Esophagus squamous epithelium (tissue), 5 donors: ENCODE measurements at regions not wholly inside any gene's neighbourhood (a gene's known extent, or its start where the extent isn't known, plus 50 kb on each side); places are given as distances from the start of the nearest gene placed in this dataset.

ENCODE experiments used
- DNase-seq: peaks from one replicate; lab custom pipeline; 2025; lab: John Stamatoyannopoulos, UW
- H3K27ac ChIP-seq, 4 donors: fragments of 200-600 bp; sonication (generic); one replicate each; pipeline ENCODE4 v1.5.1; 2016 to 2019; ENCODE audit warnings: mild to moderate bottlenecking in 1 of 4
- H3K27me3 ChIP-seq, 4 donors: fragments of 200-600 bp; sonication (generic); 1 replicate in 3 of 4; 2 replicates in 1 of 4; pipeline versions ENCODE4 v1.5.1 to v1.6.0; 2017 to 2021; ENCODE audit warnings: antibody characterized with exemption in 1 of 4
- H3K36me3 ChIP-seq, 3 donors: fragments of 200-600 bp; sonication (generic); one replicate each; pipeline ENCODE4 v1.5.1; 2016 to 2019
- H3K4me1 ChIP-seq, 3 donors: fragments of 200-600 bp; sonication (generic); one replicate each; pipeline ENCODE4 v1.5.1; 2017 to 2019
- H3K4me3 ChIP-seq, 4 donors: fragments of 200-600 bp; sonication (generic); 1 replicate in 3 of 4; 2 replicates in 1 of 4; pipeline ENCODE4 v1.5.1; 2016 to 2019; ENCODE audit warnings: mild to moderate bottlenecking in 2 of 4, moderate library complexity in 1 of 4
- H3K9me3 ChIP-seq, 3 donors: fragments of 200-600 bp; sonication (generic); one replicate each; pipeline ENCODE4 v1.5.1; 2016 to 2019
- POLR2A ChIP-seq, 4 donors: fragments of 450-650 bp; IDR thresholded peaks; one replicate each; pipeline ENCODE4 v1.6.1; 2017; ENCODE audit warnings: antibody characterized with exemption in 4 of 4, mild to moderate bottlenecking in 4 of 4, moderate library complexity in 3 of 4
- WGBS, 2 donors: methylation state at CpG; one replicate each; pipeline ENCODE4 v1.1.5; 2018; 5-methylcytosine and 5-hydroxymethylcytosine counted together
- intact Hi-C: fragments of 100-400 bp; cut with DNase I; formaldehyde crosslinking; loops from one replicate; pipeline ENCODE4 v1.15.0; 2022
- TF ChIP-seq, protein P1 (sequence below), 6 experiments: fragments of 450-650 bp in 4 of 6; fragments of 200-600 bp in 2 of 6; sonication (generic) in 2 of 6; IDR thresholded peaks; one replicate each; pipeline ENCODE4 v1.5.1; 2016 to 2019; ENCODE audit warnings: antibody characterized with exemption in 6 of 6, mild to moderate bottlenecking in 4 of 6, moderate library complexity in 4 of 6
- donor health status: DM: yes; HTN: yes; CAD: no.

DNA sequence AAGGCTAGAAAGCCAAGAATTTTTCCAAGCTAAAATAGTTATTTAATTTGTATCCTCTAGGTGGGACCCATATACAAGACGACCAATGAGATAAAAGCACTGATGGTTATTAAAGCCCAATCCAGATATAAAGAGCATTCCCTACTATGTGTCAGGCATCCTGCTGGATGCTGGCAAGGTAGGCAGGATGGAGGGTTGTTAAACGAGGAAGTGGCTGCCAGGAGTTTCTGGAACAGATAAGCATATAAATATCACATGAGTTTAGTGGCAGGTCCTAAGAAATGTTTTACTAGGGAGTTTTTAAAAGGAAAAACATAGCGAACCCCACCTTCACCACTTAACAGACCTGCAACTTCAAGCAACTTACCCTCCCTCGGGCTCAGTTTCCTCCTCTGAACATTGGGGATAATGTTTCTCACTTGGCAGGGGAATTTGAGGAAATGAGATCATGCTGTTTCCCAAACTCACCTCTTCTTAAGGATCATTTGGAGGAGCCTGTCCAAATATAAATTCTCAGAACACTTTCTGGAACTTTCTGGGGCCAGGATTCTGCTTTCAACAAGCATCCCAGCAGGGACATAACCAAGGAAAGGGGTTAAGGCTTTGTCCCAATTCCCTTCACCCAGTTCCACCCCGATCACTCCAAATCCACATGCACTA, 94.3 kb upstream of the LDB2 start:
- TF ChIP-seq, protein P1, sequence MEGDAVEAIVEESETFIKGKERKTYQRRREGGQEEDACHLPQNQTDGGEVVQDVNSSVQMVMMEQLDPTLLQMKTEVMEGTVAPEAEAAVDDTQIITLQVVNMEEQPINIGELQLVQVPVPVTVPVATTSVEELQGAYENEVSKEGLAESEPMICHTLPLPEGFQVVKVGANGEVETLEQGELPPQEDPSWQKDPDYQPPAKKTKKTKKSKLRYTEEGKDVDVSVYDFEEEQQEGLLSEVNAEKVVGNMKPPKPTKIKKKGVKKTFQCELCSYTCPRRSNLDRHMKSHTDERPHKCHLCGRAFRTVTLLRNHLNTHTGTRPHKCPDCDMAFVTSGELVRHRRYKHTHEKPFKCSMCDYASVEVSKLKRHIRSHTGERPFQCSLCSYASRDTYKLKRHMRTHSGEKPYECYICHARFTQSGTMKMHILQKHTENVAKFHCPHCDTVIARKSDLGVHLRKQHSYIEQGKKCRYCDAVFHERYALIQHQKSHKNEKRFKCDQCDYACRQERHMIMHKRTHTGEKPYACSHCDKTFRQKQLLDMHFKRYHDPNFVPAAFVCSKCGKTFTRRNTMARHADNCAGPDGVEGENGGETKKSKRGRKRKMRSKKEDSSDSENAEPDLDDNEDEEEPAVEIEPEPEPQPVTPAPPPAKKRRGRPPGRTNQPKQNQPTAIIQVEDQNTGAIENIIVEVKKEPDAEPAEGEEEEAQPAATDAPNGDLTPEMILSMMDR (IDR thresholded peaks at IDR 0.05) = no peak
- TF ChIP-seq POLR2A (IDR thresholded peaks at IDR 0.05) = no peak
- H3K4me3 ChIP-seq = no peak overlapping the region
- no peaks in the 10 kb centered on the region for H3K27me3 ChIP-seq
- H3K4me1 ChIP-seq = no peaks in the 10 kb centered on the region
- no peaks in the 10 kb centered on the region for H3K9me3 ChIP-seq
- intact Hi-C loops = no loop called here
- H3K36me3 ChIP-seq = no peaks in the 10 kb centered on the region
- no peak for DNase-seq
- WGBS, 2 donors = 62 to 67% methylated on average over 5 of the region's 5 CpGs
- H3K27ac ChIP-seq = no peak overlapping the region

DNA sequence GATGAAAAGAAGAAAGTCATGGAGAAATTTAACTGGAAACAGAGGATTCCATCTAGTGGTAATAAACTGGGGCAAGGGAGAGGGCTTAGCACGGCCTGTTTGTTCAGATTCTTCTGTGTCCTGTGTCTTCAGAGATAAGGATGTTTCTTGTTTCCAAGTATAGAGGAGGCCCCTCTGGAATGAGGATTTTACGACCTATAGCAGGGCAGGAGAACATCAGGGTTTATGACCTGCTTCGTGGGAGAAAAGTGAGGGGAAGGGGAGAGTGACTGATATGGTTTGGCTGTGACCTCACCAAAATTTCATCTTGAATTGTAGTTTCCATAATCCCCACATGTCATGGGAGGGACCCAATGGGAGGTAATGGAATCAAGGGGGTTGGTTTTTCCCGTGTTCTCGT, 93.0 kb upstream of the LDB2 start:
- WGBS, 2 donors = 76 to 83% methylated on average over 5 of the region's 5 CpGs
- H3K27me3 ChIP-seq = no peaks in the 10 kb centered on the region
- TF ChIP-seq, protein P1 (IDR thresholded peaks at IDR 0.05) = no peak
- TF ChIP-seq POLR2A (IDR thresholded peaks at IDR 0.05) = no peak
- H3K4me1 ChIP-seq = no peaks in the 10 kb centered on the region
- no peak for DNase-seq
- H3K27ac ChIP-seq = no peak overlapping the region
- intact Hi-C loops = no loop called here
- H3K9me3 ChIP-seq = no peaks in the 10 kb centered on the region
- no peaks in the 10 kb centered on the region for H3K36me3 ChIP-seq
- no peak overlapping the region for H3K4me3 ChIP-seq

DNA sequence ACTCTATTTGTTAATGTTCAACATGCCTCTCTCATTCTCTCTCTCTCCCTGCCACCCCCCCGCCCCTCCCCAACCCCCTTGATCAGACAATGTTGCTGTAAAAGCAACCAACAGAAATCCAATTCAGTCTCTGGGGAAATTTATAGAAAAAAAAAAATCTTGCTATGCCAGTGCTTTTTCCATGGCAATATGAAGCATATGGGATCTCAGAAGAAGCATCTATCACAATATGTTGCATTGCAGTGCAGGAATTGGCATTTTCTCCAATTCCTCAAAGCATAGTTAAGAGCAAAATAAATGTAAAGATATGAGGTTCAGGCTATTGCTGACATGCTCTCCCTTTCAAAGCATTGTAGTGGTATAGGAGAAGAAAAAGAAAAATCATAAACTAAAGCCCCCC, 90.9 kb upstream of the LDB2 start:
- Histone ChIP-seq H3K36me3 (no peaks in the 10 kb centered on the region), H3K4me1 (no peaks in the 10 kb centered on the region), H3K27me3 (no peaks in the 10 kb centered on the region), H3K4me3 (no peak overlapping the region), H3K27ac (no peak overlapping the region), H3K9me3 (peaks cover 0 to 4% (median 0%) of the 10 kb centered on the region in 3 donors)
- WGBS, 2 donors = 67% methylated on average over 1 of the region's 1 CpG; no CpG with 5 or more reads in 1 of the 2 donors
- TF ChIP-seq POLR2A (IDR thresholded peaks at IDR 0.05) = no peak
- TF ChIP-seq, protein P1 (IDR thresholded peaks at IDR 0.05) = no peak
- DNase-seq = no peak
- intact Hi-C loops = no loop called here

DNA sequence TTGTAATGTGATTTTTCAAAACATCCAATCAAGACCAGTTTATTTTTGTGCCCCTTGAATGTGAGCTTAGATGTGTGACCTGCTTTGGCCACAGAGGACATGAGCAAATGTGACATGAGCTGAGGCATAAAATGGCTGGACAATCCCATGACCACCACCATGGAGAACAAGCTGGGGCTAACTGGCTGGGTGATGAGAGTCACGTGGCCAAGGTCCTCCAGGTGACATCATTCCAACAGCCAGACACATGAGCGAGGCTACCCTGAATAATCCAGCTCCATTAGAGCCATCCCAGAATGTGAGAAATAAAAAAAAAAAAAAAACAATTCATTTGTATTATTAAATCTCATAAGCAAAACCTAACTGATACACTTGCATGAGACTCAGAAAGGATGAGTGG, 90.4 kb upstream of the LDB2 start:
- TF ChIP-seq, protein P1 (IDR thresholded peaks at IDR 0.05) = no peak
- no peak for TF ChIP-seq POLR2A (IDR thresholded peaks at IDR 0.05)
- intact Hi-C loops = no loop called here
- Histone ChIP-seq H3K9me3 (peaks cover 0 to 4% (median 0%) of the 10 kb centered on the region in 3 donors), H3K4me3 (no peak overlapping the region), H3K36me3 (no peaks in the 10 kb centered on the region), H3K4me1 (no peaks in the 10 kb centered on the region), H3K27ac (no peak overlapping the region), H3K27me3 (no peaks in the 10 kb centered on the region)
- DNase-seq = no peak
- 74 to 88% methylated on average over 2 of the region's 2 CpGs for WGBS, 2 donors

DNA sequence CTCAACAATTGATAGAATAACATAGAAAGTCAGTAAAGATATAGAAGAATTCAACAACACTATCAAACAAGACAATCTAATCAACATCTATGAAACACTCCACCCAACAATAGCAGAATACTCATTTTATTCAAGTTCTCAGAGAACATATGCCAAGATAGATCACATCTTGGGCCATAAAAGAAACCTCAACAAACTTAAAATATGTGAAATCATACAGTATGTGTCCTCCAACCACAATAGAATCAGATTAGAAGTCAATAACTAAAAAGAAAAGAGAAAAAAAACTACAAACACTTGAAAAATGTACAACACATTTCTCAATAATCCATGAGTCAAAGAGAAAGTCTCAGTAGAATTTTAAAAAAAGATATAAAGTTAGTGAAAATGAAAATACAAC, 78.6 kb upstream of the LDB2 start:
- H3K27me3 ChIP-seq = no peaks in the 10 kb centered on the region
- intact Hi-C loops = no loop called here
- no peaks in the 10 kb centered on the region for H3K4me1 ChIP-seq
- no peak overlapping the region for H3K27ac ChIP-seq
- no peak overlapping the region for H3K4me3 ChIP-seq
- no peaks in the 10 kb centered on the region for H3K36me3 ChIP-seq
- H3K9me3 ChIP-seq = no peaks in the 10 kb centered on the region
- TF ChIP-seq, protein P1 (IDR thresholded peaks at IDR 0.05) = no peak
- TF ChIP-seq POLR2A (IDR thresholded peaks at IDR 0.05) = no peak
- no peak for DNase-seq
